A673 (cell line): ENCODE measurements at regions not wholly inside any gene's neighbourhood (a gene's known extent, or its start where the extent isn't known, plus 50 kb on each side); places are given as distances from the start of the nearest gene placed in this dataset.

ENCODE experiments used
- BruUV-seq: library from RNA; stranded (reverse); fragments of 400-500 nt; replicated peaks from 2 replicates; lab custom pipeline; 2021; lab: Mats Ljungman, UMichigan
- CTCF ChIA-PET: fragments of 300-600 bp; sonication (Branson Sonifier 250); formaldehyde crosslinking; loops from one replicate; lab custom pipeline; 2022; ENCODE audit warnings: antibody characterized with exemption; lab: Charles Lee
- POLR2A ChIA-PET: fragments of 300-600 bp; sonication (Branson Sonifier 250); formaldehyde crosslinking; loops from one replicate; lab custom pipeline; 2022; ENCODE audit warnings: antibody characterized with exemption; ENCODE audit not compliant: low non-redundant PET; lab: Charles Lee
- DNase-seq: peaks from one replicate; pipeline ENCODE4 v3.0.0-alpha.2; 2015; ENCODE audit warnings: low spot score
- H3K27ac ChIP-seq: fragments of 200-600 bp; sonication (generic); 2 replicates; pipeline ENCODE4 v1.5.1; 2016; ENCODE audit warnings: mixed run types, low read depth, mild to moderate bottlenecking, mixed read lengths, antibody characterized with exemption, low read length; ENCODE audit not compliant: poor library complexity, severe bottlenecking
- H3K27me3 ChIP-seq: fragments of 200-600 bp; sonication (generic); replicated peaks from 2 replicates; pipeline ENCODE4 v1.6.1; 2017; ENCODE audit warnings: mixed run types, low read depth, mild to moderate bottlenecking, mixed read lengths, antibody characterized with exemption, low read length; ENCODE audit not compliant: insufficient read depth, poor library complexity
- H3K36me3 ChIP-seq: fragments of 200-600 bp; sonication (generic); 2 replicates; pipeline ENCODE4 v1.6.1; 2016; ENCODE audit warnings: mixed run types, mild to moderate bottlenecking, mixed read lengths, antibody characterized with exemption, low read length; ENCODE audit not compliant: insufficient read depth, poor library complexity, severe bottlenecking
- H3K4me1 ChIP-seq: fragments of 200-600 bp; sonication (generic); 2 replicates; pipeline ENCODE4 v1.6.1; 2017; ENCODE audit warnings: mixed run types, mild to moderate bottlenecking, mixed read lengths, antibody characterized with exemption, low read length; ENCODE audit not compliant: insufficient read depth, poor library complexity, severe bottlenecking
- H3K4me3 ChIP-seq: fragments of 200-600 bp; sonication (generic); 2 replicates; pipeline ENCODE4 v1.5.1; 2016; ENCODE audit warnings: low read depth, mixed run types, mild to moderate bottlenecking, mixed read lengths, low read length; ENCODE audit not compliant: poor library complexity, severe bottlenecking
- H3K9me3 ChIP-seq: fragments of 200-600 bp; sonication (generic); 2 replicates; pipeline ENCODE4 v1.6.1; 2016; ENCODE audit warnings: mixed run types, low read depth, mild to moderate bottlenecking, mixed read lengths, antibody characterized with exemption, low read length; ENCODE audit not compliant: poor library complexity, severe bottlenecking
- EZH2 ChIP-seq: fragments of 200-600 bp; sonication (generic); IDR thresholded peaks from 2 replicates; pipeline ENCODE4 v1.6.1; 2017; ENCODE audit warnings: borderline replicate concordance, low read depth, mild to moderate bottlenecking, mixed read lengths, antibody characterized with exemption, low read length; ENCODE audit not compliant: poor library complexity, severe bottlenecking
- intact Hi-C: fragments of 100-400 bp; cut with micrococcal nuclease; formaldehyde crosslinking; loops from one replicate; pipeline ENCODE4 v1.10.0; 2022; ENCODE audit not compliant: unreplicated experiment
- TF ChIP-seq, protein P1 (sequence below): fragments of 300-800, 200-600 bp; sonication (generic); conservative IDR thresholded peaks from 2 replicates; pipeline ENCODE4 v1.5.1; 2017; ENCODE audit warnings: low read depth, mild to moderate bottlenecking, antibody characterized with exemption, low read length, moderate library complexity, mixed read lengths

- no TSS peak for BruUV-seq
- CTCF ChIA-PET: no interaction called here
Measured at GRCh38 chr4:156193106-156193505, 239.4 kb upstream of the CTSO start.

DNA sequence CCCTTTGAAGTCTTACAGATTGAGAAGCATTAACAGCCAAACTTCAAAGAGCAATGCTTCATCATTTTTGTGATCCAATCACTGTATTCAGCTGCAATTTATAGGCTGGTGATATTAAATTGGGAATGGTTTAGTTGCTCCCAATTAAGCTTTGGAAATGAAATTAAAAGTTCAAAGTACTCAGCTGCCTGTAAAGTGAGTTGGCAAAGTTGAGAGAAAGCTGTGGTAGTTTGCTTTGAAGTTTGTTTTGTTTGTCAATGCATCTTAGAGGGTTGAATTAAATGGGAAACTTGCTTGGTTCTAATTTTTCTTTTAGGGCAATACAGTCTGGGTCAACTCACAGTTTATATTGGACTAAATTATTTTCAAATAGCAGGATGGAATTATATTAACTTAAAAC is 238.4 kb upstream of the CTSO start:
- no peak overlapping the region for H3K4me3 ChIP-seq
- CTCF ChIA-PET: no interaction called here

More at GRCh38 chr4:156193106-156193505, 239.4 kb upstream of the CTSO start:
- TF ChIP-seq, protein P1, sequence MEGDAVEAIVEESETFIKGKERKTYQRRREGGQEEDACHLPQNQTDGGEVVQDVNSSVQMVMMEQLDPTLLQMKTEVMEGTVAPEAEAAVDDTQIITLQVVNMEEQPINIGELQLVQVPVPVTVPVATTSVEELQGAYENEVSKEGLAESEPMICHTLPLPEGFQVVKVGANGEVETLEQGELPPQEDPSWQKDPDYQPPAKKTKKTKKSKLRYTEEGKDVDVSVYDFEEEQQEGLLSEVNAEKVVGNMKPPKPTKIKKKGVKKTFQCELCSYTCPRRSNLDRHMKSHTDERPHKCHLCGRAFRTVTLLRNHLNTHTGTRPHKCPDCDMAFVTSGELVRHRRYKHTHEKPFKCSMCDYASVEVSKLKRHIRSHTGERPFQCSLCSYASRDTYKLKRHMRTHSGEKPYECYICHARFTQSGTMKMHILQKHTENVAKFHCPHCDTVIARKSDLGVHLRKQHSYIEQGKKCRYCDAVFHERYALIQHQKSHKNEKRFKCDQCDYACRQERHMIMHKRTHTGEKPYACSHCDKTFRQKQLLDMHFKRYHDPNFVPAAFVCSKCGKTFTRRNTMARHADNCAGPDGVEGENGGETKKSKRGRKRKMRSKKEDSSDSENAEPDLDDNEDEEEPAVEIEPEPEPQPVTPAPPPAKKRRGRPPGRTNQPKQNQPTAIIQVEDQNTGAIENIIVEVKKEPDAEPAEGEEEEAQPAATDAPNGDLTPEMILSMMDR: no peak
- Histone ChIP-seq H3K27me3 (no peaks in the 10 kb centered on the region), H3K4me1 (peaks cover 5% of the 10 kb centered on the region), H3K36me3 (no peaks in the 10 kb centered on the region), H3K9me3 (no peaks in the 10 kb centered on the region), H3K4me3 (no peak overlapping the region), H3K27ac (no peak overlapping the region)
- DNase-seq: no peak
- intact Hi-C loops: loop anchor here (10.0 kb wide), 1 partner anchor 1048 kb away; no protein-coding TSS in a partner anchor
- POLR2A ChIA-PET: no interaction called here

DNA sequence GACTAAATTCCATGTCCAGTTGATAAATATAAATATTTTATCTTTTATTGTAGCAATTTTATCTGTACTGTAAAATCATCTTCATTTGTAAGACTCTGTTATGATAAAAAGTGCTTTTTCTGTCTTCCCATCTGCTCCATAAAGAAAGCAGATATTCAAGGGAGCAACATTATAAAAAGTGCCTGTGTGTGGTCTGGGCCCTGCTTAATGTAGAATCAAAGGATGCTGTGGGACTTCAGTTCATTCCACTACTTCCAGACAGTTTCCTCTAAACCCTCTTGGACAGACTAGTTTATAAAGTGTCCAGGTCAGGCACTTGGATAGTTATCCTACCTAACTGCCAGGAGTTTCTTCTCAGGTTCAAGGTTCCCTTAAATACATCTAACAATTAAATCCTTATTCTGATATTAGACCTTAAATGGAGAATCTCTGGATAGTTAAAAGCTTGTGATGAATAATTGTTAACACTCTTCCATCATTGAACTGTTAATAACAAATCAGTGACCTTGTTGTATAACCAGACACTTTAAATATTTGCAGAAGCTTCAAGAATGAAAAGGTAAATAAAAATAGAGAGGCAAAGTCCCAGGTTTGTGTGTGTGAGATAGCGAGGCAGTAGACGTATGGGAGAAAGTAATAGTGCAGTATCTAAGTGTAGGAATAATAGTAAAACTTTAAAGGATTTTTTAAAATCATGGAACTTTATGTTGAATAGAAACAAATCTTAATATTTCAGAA is 237.5 kb upstream of the CTSO start:
- H3K4me3 ChIP-seq: no peak overlapping the region
- no peaks in the 10 kb centered on the region for H3K36me3 ChIP-seq
- DNase-seq: no peak
- TF ChIP-seq, protein P1: no peak
- TF ChIP-seq EZH2: no peak
- intact Hi-C loops: loop anchor here (10.0 kb wide), 1 partner anchor 1046 kb away; no protein-coding TSS in a partner anchor
- BruUV-seq: no TSS peak
- no peaks in the 10 kb centered on the region for H3K9me3 ChIP-seq
- ChIA-PET POLR2A (no interaction called here), CTCF (no interaction called here)
- no peaks in the 10 kb centered on the region for H3K27me3 ChIP-seq
- H3K27ac ChIP-seq: no peak overlapping the region
- H3K4me1 ChIP-seq: peaks cover 5% of the 10 kb centered on the region

More for the DNA sequence above, 238.4 kb upstream of the CTSO start:
- no peaks in the 10 kb centered on the region for H3K9me3 ChIP-seq
- DNase-seq: no peak
- BruUV-seq: no TSS peak
- H3K36me3 ChIP-seq: no peaks in the 10 kb centered on the region
- H3K27ac ChIP-seq: no peak overlapping the region
- TF ChIP-seq EZH2: no peak
- TF ChIP-seq, protein P1: no peak
- POLR2A ChIA-PET: no interaction called here
- no peaks in the 10 kb centered on the region for H3K27me3 ChIP-seq
- peaks cover 5% of the 10 kb centered on the region for H3K4me1 ChIP-seq
- intact Hi-C loops: loop anchor here (10.0 kb wide), 1 partner anchor 1047 kb away; no protein-coding TSS in a partner anchor
